ENCODE measurements at regions not wholly inside any gene's neighbourhood (a gene's known extent, or its start where the extent isn't known, plus 50 kb on each side); places are given as distances from the start of the nearest gene placed in this dataset.

DNA sequence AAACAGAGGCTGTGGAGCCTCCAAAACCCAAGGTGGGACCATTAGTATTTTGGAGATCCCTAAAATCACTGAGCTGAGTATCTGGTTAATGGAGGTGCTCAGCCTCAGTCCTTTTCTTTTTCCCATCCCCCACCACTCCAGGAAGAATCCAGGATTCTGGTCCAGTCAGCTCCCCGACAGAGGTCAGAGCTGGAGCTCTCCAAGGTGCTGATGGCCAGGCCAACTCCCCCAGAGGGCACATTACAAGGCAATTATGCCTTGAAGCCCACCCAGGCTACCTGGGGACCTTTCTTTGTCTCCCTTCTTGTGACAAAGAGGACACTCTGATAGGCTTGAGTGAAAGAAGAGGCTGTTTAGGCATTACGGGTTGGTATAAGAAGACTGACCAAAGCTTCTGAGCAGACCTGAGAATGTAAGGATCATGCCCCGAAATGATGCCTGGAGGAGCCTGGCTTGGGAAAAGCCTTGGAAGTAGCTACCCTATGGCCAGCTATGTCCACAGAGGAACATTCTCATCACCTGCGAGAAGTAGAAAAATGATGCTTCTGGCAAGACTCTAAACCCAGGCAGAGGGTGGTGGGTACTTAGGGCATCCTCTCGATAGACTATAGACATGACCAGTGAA is 102.5 kb upstream of the LDAH start:
- Mint-ChIP-seq H3K4me3 (no peak overlapping the region), H3K4me1 (no peaks in the 10 kb centered on the region), H3K27me3 (peaks cover under 1% of the 10 kb centered on the region), H3K9me3 (no peaks in the 10 kb centered on the region), H3K36me3 (ENCODE audit: low read depth) (no peaks in the 10 kb centered on the region), H3K27ac (no peak overlapping the region)
- DNase-seq, result peak; percentile 58
- intact Hi-C loops (cut with micrococcal nuclease), result no loop called here

DNA sequence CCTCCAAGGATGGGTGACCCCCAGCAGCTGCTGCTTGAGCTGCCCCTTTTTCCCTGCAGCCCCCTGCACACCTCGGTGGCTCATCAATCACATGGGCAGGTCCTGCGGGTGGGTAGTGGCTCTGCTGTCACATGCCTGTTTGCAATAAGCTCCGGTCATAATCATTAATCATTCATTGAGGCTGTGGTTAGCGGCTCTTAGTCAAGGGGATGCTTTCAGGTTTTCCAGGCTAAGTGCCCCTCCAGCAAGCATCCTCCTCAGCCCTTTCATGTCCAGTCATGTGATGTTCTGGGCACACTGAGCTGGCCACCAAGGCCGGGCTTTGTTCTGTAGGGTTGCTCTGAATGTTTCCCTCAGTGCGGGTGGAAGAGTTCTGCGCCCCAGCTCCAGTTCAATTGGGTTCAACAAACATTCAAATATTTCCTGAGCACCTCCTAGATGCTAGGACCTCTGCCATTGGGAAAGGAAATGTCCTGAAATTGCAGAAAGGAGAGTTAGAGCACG is 96.4 kb upstream of the LDAH start:
- no peaks in the 10 kb centered on the region for H3K36me3 Mint-ChIP-seq (ENCODE audit: low read depth)
- no peak for DNase-seq
- no peaks in the 10 kb centered on the region for H3K27me3 Mint-ChIP-seq
- intact Hi-C loops (cut with micrococcal nuclease), result no loop called here
- H3K9me3 Mint-ChIP-seq, result no peaks in the 10 kb centered on the region
- no peaks in the 10 kb centered on the region for H3K4me1 Mint-ChIP-seq
- no peak overlapping the region for H3K4me3 Mint-ChIP-seq
- H3K27ac Mint-ChIP-seq, result no peak overlapping the region

DNA sequence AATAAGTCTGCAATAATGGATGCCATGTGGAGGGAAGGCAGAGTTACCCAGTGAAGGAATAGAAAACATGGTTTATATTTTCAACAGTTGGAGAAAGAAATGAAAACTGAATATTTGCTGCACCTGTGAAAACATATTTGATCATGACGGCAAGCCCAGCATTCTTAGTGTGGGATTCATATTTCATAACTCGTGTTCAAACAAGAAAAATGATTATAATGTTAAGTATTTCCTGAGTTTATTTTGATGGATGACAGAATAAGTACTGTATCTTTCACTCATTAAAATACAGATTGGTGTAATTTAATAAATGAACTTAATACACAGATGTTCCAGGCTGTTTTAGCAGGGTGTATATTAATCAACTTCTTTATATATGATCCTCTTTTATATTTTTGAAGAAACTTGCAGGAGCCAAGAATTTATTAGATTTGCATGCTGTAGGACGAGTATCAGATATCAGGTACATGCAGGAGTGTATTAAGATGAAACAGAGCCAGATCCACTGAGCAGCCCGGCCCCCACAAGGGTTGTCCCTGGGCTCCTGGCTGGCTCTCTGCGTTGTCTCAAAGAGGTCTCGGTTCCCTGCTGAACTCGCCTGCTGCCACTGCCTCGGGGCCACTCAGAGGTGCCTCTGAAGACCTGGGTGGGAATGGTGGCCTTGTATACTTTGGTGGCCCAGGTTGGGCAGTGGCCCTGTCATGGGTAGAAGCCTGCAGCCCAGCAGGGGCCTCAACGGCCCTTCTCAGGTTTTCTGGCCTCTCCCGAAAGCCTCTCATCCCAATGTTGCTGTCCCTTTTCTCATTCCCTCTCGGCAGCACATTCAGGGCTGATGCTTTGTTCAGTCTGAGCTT is 95.0 kb upstream of the LDAH start:
- H3K27ac Mint-ChIP-seq, result no peak overlapping the region
- no peak overlapping the region for H3K4me3 Mint-ChIP-seq
- H3K9me3 Mint-ChIP-seq, result no peaks in the 10 kb centered on the region
- peaks cover 3% of the 10 kb centered on the region for H3K4me1 Mint-ChIP-seq
- H3K27me3 Mint-ChIP-seq, result peaks cover 8% of the 10 kb centered on the region
- intact Hi-C loops (cut with micrococcal nuclease), result loop anchor here (1.0 kb wide), 1 partner anchor 257 kb away; no protein-coding TSS in a partner anchor
- no peaks in the 10 kb centered on the region for H3K36me3 Mint-ChIP-seq (ENCODE audit: low read depth)
- no peak for DNase-seq

DNA sequence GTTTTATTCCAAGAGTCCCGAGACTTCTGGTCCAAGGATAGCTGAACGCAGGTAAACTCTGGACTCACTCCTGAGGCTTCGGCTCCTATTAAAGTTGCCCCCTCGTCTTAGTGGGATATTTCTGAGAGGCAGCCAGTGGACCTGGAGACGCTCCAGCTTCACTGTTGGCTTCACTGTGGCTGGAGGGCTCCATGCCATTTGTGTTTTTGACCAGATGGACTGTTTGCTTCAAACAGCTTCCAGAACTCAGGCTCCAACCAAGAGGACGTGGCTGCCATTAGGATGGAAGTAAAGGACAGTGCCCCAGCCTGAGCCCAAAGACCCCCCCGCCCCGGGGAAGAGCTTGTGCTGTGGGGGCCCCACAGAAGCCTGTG is 94.4 kb upstream of the LDAH start:
- peaks cover 10% of the 10 kb centered on the region for H3K27me3 Mint-ChIP-seq
- no peaks in the 10 kb centered on the region for H3K36me3 Mint-ChIP-seq (ENCODE audit: low read depth)
- DNase-seq, result no peak
- H3K4me3 Mint-ChIP-seq, result no peak overlapping the region
- H3K4me1 Mint-ChIP-seq, result peaks cover 3% of the 10 kb centered on the region
- H3K27ac Mint-ChIP-seq, result no peak overlapping the region
- intact Hi-C loops (cut with micrococcal nuclease), result no loop called here
- no peaks in the 10 kb centered on the region for H3K9me3 Mint-ChIP-seq

DNA sequence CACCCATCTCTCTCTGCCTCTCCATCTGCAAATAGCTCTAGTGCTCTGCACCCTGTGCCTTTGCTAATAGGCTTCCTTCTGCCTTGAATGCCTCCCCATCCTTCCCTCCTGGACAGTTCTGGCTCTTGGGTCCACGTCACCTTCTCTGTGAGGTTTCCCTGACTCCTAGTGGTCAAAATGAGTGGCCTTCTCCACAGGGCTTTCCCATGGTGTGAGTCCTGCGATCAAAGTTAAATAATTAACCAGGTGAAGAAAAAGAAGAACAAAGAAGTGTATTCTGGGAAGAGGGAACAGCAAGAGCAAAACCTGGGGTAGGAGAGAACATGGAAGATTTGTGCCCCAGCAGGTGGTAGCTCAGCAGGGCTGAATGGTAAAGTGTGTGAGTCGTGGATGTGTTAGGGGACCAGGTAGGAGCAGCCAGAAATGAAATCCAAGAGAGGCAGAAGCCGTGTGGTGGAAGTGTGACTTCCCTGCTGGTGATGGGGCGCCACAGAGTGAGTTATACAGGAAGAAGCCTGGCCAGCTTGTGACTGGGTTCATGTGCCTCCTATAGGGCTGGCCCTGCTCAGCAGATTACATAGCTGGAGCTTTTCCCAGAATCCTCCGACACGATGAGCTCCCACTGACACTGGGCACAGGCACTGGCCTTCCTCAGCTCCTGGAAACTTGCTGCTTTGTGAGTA is 93.8 kb upstream of the LDAH start:
- peaks cover 3% of the 10 kb centered on the region for H3K4me1 Mint-ChIP-seq
- intact Hi-C loops (cut with micrococcal nuclease), result no loop called here
- no peak for DNase-seq
- no peaks in the 10 kb centered on the region for H3K36me3 Mint-ChIP-seq (ENCODE audit: low read depth)
- H3K4me3 Mint-ChIP-seq, result no peak overlapping the region
- H3K9me3 Mint-ChIP-seq, result no peaks in the 10 kb centered on the region
- H3K27me3 Mint-ChIP-seq, result peaks cover 10% of the 10 kb centered on the region
- no peak overlapping the region for H3K27ac Mint-ChIP-seq

DNA sequence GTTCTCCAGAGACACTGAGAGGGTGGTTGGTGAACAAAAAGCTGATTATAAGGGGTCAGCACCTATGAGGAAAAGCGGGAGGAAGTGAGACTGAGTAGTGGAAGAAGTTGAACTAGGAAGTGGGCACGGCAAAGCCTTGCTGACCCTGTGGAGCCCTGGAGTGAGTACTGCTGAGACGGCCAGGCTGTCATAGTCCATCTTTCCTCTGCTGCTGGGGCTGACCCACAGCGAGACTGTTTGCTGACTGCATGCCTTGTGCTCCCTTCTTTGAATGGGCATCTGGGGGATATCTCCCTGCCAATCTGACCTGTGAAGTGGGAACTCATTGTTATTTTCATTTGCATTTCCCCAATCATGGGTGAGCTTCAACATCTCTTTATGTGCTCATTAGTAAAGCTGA is 92.4 kb upstream of the LDAH start:
- Mint-ChIP-seq H3K4me1 (peaks cover 3% of the 10 kb centered on the region), H3K27ac (no peak overlapping the region), H3K27me3 (peaks cover 13% of the 10 kb centered on the region), H3K4me3 (no peak overlapping the region), H3K36me3 (ENCODE audit: low read depth) (no peaks in the 10 kb centered on the region), H3K9me3 (no peaks in the 10 kb centered on the region)
- intact Hi-C loops (cut with micrococcal nuclease), result no loop called here
- DNase-seq, result no peak

DNA sequence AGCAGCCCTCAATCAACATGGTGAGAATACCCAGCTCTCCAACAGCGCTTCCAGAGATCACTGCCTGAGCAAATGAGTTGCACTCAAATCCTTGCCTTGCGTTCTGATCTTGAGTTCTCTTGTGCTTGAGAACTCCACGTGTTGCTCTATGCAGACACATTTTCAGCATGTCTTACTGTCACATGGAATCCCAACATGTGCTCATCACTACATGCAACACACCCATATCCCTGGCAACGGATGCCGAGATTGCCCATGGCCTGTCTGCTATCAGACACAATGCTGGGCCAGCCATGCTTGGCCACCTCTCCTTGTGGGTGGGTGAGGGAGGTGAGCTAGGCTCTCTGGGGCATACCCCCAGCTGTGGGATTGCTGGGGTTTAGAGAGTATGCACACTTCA is 91.9 kb upstream of the LDAH start:
- no peaks in the 10 kb centered on the region for H3K36me3 Mint-ChIP-seq (ENCODE audit: low read depth)
- no peaks in the 10 kb centered on the region for H3K9me3 Mint-ChIP-seq
- H3K27ac Mint-ChIP-seq, result no peak overlapping the region
- no peak overlapping the region for H3K4me3 Mint-ChIP-seq
- DNase-seq, result no peak
- intact Hi-C loops (cut with micrococcal nuclease), result no loop called here
- H3K27me3 Mint-ChIP-seq, result peaks cover 13% of the 10 kb centered on the region
- H3K4me1 Mint-ChIP-seq, result peaks cover 3% of the 10 kb centered on the region

DNA sequence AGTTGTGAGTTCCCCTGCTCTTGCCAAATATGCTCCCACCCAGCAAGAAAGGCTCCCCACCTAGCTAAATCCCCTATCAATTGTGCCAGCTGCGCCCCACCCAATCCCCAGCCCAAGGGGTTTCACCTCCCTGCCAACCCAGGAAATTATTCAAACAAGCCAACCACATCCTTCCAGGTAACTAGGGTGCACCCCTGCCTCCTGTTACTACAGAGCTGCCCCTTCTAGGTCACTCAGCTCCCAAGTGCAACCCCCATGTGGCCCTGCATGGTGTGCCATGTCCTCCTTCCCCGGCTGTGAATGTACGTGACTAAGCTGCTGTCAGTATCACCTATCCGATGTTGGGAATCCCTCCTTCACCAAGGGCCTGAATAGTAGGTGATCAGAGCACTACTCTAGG is 91.2 kb upstream of the LDAH start:
- Mint-ChIP-seq H3K27ac (no peak overlapping the region), H3K9me3 (no peaks in the 10 kb centered on the region), H3K4me3 (no peak overlapping the region), H3K4me1 (peaks cover 3% of the 10 kb centered on the region), H3K27me3 (peaks cover 13% of the 10 kb centered on the region), H3K36me3 (ENCODE audit: low read depth) (no peaks in the 10 kb centered on the region)
- intact Hi-C loops (cut with micrococcal nuclease), result no loop called here
- DNase-seq, result no peak

DNA sequence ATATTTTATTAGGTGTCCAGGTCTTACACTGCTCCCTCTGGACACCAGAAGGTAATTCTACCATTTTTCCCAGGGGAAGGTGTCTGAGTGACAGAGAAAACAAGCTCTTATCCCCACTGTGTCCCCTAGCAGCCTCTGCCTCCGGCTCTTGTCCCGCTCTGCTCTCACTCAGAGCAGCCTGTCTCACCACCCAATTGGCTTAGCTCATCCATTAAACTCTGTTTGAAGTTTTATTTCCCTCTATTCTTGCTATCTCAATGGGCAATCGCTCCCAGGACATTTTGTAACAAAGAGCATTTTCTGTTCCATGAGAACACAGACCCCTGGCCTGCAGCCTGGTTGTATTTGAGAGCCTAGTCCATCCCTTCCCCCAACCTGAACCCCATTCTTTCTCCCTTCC is 90.6 kb upstream of the LDAH start:
- H3K4me1 Mint-ChIP-seq, result peaks cover 3% of the 10 kb centered on the region

DNA sequence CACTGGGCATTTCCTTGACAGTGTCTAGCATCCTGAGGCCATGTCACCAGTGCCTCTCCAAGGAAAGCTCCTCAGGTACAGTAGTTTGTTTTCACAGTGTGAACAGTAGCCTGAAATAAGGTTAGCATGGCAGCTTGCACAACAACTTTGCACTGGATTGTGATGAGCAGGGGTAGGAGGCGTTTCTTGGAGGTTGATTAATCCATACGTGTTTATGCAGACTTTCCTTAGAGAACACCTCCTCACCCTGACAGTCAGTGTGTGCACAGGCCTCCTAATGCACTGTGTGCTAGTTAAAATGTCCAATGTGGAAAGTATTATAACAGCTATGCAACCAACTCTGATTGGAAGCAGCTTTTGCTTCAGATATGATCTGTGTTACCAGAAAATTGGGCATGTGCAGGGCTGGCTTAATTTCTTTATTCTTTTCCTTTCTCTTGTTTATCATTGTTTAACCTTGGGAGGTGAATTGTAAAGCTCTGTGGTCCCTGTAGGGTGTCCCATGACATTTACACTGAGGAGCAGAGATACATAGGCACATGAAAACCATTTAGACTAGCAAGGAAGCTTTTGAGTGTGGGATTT is 77.2 kb upstream of the LDAH start:
- DNase-seq, result no peak
- H3K4me3 Mint-ChIP-seq, result no peak overlapping the region
- no peaks in the 10 kb centered on the region for H3K4me1 Mint-ChIP-seq
- peaks cover 16% of the 10 kb centered on the region for H3K27me3 Mint-ChIP-seq
- no peak overlapping the region for H3K27ac Mint-ChIP-seq
- intact Hi-C loops (cut with micrococcal nuclease), result no loop called here
- no peaks in the 10 kb centered on the region for H3K9me3 Mint-ChIP-seq
- H3K36me3 Mint-ChIP-seq (ENCODE audit: low read depth), result no peaks in the 10 kb centered on the region

More for the DNA sequence above, 90.6 kb upstream of the LDAH start:
- Mint-ChIP-seq H3K27me3 (peaks cover 17% of the 10 kb centered on the region), H3K36me3 (ENCODE audit: low read depth) (no peaks in the 10 kb centered on the region), H3K4me3 (no peak overlapping the region), H3K9me3 (no peaks in the 10 kb centered on the region), H3K27ac (no peak overlapping the region)
- intact Hi-C loops (cut with micrococcal nuclease), result no loop called here
- no peak for DNase-seq

DNA sequence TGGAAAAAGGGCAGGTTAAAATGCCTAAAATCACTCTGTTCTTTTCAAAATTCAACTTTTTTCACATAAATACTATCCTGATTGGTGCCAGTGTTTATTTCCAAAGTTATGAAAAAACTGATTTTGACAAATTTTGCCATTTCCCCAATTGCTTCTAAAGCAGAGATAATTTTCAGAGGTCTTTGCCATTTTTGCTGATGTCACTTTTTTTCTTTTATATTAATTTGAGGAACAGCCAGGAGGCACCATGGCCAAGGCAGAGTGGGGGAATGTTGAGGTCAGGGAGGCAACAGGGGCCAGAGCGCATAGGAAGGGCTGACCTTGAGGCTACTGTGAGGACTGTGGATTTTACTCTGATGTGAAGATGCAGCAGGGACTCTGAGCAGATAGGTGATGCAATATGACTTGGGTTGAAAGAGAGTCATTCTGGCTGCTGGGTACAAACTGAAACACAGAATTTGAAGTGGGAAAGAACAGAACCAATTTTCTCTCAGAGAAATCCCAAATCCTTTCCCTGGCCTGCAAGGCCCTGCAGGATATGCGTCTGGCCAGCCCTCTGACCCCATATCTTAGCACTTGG is 75.1 kb upstream of the LDAH start:
- no peak for DNase-seq
- Mint-ChIP-seq H3K36me3 (ENCODE audit: low read depth) (no peaks in the 10 kb centered on the region), H3K27ac (no peak overlapping the region), H3K9me3 (no peaks in the 10 kb centered on the region), H3K4me3 (no peak overlapping the region), H3K27me3 (peaks cover 15% of the 10 kb centered on the region), H3K4me1 (no peaks in the 10 kb centered on the region)
- intact Hi-C loops (cut with micrococcal nuclease), result no loop called here

DNA sequence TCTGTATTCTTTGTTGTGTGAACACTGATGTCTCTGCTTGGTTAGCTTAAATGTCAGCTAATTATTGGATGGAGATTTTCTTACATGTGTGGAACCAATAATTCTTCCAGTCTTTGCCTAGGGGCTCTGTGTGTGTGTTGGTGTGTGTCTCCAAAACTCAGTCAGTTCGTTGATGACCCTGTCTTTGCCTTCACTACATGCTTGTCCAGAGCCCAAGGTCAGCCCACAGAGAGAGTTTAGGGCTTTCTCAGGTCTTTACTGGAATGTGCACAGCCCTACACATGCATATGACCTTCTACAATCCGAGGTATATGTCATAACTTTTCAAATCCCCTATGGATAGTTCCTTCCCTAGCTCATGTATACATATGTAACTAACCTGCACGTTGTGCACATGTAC is 74.1 kb upstream of the LDAH start:
- H3K4me3 Mint-ChIP-seq, result no peak overlapping the region
- no peak for DNase-seq
- H3K36me3 Mint-ChIP-seq (ENCODE audit: low read depth), result no peaks in the 10 kb centered on the region
- H3K27me3 Mint-ChIP-seq, result peaks cover 17% of the 10 kb centered on the region
- no peaks in the 10 kb centered on the region for H3K9me3 Mint-ChIP-seq
- H3K27ac Mint-ChIP-seq, result no peak overlapping the region
- H3K4me1 Mint-ChIP-seq, result no peaks in the 10 kb centered on the region
- intact Hi-C loops (cut with micrococcal nuclease), result no loop called here

DNA sequence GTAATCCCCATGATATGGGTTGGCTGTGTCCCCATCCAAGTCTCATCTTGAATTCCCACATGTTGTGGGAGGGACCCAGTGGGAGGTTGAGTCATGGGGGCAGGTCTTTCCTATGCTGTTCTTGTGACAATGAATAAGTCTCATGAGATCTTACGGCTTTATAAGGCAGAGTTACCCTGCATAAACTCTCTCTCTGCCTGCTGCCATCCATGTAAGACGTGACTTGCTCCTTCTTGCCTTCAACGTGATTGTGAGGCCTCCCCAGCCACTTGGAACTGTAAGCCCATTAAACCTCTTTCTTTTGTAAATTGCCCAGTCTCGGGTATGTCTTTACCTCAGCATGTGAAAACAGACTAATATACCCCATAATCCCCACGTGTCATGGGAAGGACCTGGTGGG is 61.9 kb upstream of the LDAH start:
- DNase-seq, result no peak
- no peak overlapping the region for H3K4me3 Mint-ChIP-seq
- no peaks in the 10 kb centered on the region for H3K36me3 Mint-ChIP-seq (ENCODE audit: low read depth)
- no peaks in the 10 kb centered on the region for H3K27me3 Mint-ChIP-seq
- no peaks in the 10 kb centered on the region for H3K4me1 Mint-ChIP-seq
- no peak overlapping the region for H3K27ac Mint-ChIP-seq
- intact Hi-C loops (cut with micrococcal nuclease), result no loop called here
- no peaks in the 10 kb centered on the region for H3K9me3 Mint-ChIP-seq
